ENCODE measurements at regions not wholly inside any gene's neighbourhood (a gene's known extent, or its start where the extent isn't known, plus 50 kb on each side); places are given as distances from the start of the nearest gene placed in this dataset.

GRCh38 chr15:70508561-70509281, 254.6 kb downstream of the UACA start:
- TF ChIP-seq FOXP2 (optimal IDR thresholded peaks at IDR 0.05; ENCODE audit: borderline replicate concordance, extremely low read depth, extremely low read length, insufficient read depth) (peak; percentile 22), POLR2AphosphoS5 (IDR thresholded peaks at IDR 0.05; ENCODE audit: low read depth, low read length) (no peak)

- TF ChIP-seq TAF1 (IDR thresholded peaks at IDR 0.05; ENCODE audit: borderline replicate concordance, insufficient read depth, low read length), result no peak
- TF ChIP-seq FOXP2 (optimal IDR thresholded peaks at IDR 0.05; ENCODE audit: borderline replicate concordance, extremely low read depth, extremely low read length, insufficient read depth), result peak; percentile 87
- no peak for TF ChIP-seq POLR2AphosphoS5 (IDR thresholded peaks at IDR 0.05; ENCODE audit: low read depth, low read length)
- no peak for TF ChIP-seq SIN3A (IDR thresholded peaks at IDR 0.05; ENCODE audit: borderline replicate concordance, insufficient read depth, low read length)
Observed at GRCh38 chr15:70507772-70508371, 255.5 kb downstream of the UACA start.

- no peak for TF ChIP-seq POLR2AphosphoS5 (IDR thresholded peaks at IDR 0.05; ENCODE audit: low read depth, low read length)
- no peak for TF ChIP-seq TAF1 (IDR thresholded peaks at IDR 0.05; ENCODE audit: borderline replicate concordance, insufficient read depth, low read length)
Observed at GRCh38 chr15:70505936-70506912, 257.1 kb downstream of the UACA start.

GRCh38 chr15:70505411-70505919, 257.9 kb downstream of the UACA start:
- no peak for TF ChIP-seq SIN3A (IDR thresholded peaks at IDR 0.05; ENCODE audit: borderline replicate concordance, insufficient read depth, low read length)
- no peak for TF ChIP-seq FOXP2 (optimal IDR thresholded peaks at IDR 0.05; ENCODE audit: borderline replicate concordance, extremely low read depth, extremely low read length, insufficient read depth)
- TF ChIP-seq TAF1 (IDR thresholded peaks at IDR 0.05; ENCODE audit: borderline replicate concordance, insufficient read depth, low read length), result no peak
- no peak for TF ChIP-seq POLR2AphosphoS5 (IDR thresholded peaks at IDR 0.05; ENCODE audit: low read depth, low read length)
- TF ChIP-seq REST (IDR thresholded peaks at IDR 0.05; ENCODE audit: insufficient read depth in 1 of 2, low read depth in 2 of 2, low read length in 2 of 2), result no peak

- no peak for TF ChIP-seq REST (IDR thresholded peaks at IDR 0.05; ENCODE audit: insufficient read depth in 1 of 2, low read depth in 2 of 2, low read length in 2 of 2)
- no peak for TF ChIP-seq FOXP2 (optimal IDR thresholded peaks at IDR 0.05; ENCODE audit: borderline replicate concordance, extremely low read depth, extremely low read length, insufficient read depth)
Observed at GRCh38 chr15:70504988-70505387, 258.4 kb downstream of the UACA start.

- TF ChIP-seq TAF1 (IDR thresholded peaks at IDR 0.05; ENCODE audit: borderline replicate concordance, insufficient read depth, low read length) (no peak), SIN3A (IDR thresholded peaks at IDR 0.05; ENCODE audit: borderline replicate concordance, insufficient read depth, low read length) (no peak), FOXP2 (optimal IDR thresholded peaks at IDR 0.05; ENCODE audit: borderline replicate concordance, extremely low read depth, extremely low read length, insufficient read depth) (peak; percentile 31)
Observed at GRCh38 chr15:70504299-70504951, 258.9 kb downstream of the UACA start.

GRCh38 chr15:70503798-70504298, 259.5 kb downstream of the UACA start:
- no peak for TF ChIP-seq FOXP2 (optimal IDR thresholded peaks at IDR 0.05; ENCODE audit: borderline replicate concordance, extremely low read depth, extremely low read length, insufficient read depth)
